Suprapubic skin (tissue), 4 donors: ENCODE measurements at regions not wholly inside any gene's neighbourhood (a gene's known extent, or its start where the extent isn't known, plus 50 kb on each side); places are given as distances from the start of the nearest gene placed in this dataset.
"Not testable (repeated sequence)": the region's sequence is repeated elsewhere in the genome, so short reads cannot be mapped to it uniquely, and the experiment has no call there.

Experiments
- CTCF ChIP-seq, 2 donors: fragments of 200-600 bp in 1 of 2; fragments of 450-650 bp in 1 of 2; sonication (generic) in 1 of 2; IDR thresholded peaks; one replicate each; pipeline ENCODE4 v1.5.1; 2016 to 2019; ENCODE audit warnings: antibody characterized with exemption in 2 of 2, mild to moderate bottlenecking in 1 of 2, moderate library complexity in 1 of 2
- POLR2A ChIP-seq, 2 donors: fragments of 450-650 bp; IDR thresholded peaks; one replicate each; pipeline ENCODE4 v1.6.1; 2017; ENCODE audit warnings: antibody characterized with exemption in 2 of 2, mild to moderate bottlenecking in 2 of 2, moderate library complexity in 2 of 2
- POLR2AphosphoS5 ChIP-seq, 3 donors: sonication (generic); formaldehyde crosslinking; IDR thresholded peaks; one replicate each; pipeline ENCODE4 v1.6.1; 2017; ENCODE audit warnings: antibody characterized with exemption in 3 of 3

- TF ChIP-seq CTCF, POLR2A, POLR2AphosphoS5 (IDR thresholded peaks at IDR 0.05): not testable (repeated sequence)
Measured at GRCh38 chr12:37540581-37540980, 776.0 kb upstream of the ALG10B start.
